ENCODE measurements at regions not wholly inside any gene's neighbourhood (a gene's known extent, or its start where the extent isn't known, plus 50 kb on each side); places are given as distances from the start of the nearest gene placed in this dataset.
A peak's percentile ranks its signal among the peaks of the same experiment; 100 is the strongest.

- no peak for DNase-seq (ENCODE audit: low read depth)
Observed at GRCh38 chr9:80649496-80649895, 1039.9 kb downstream of the TLE1 start.

- peak; percentile 81 for DNase-seq (ENCODE audit: low read depth)
Observed at GRCh38 chr9:80649001-80649420, 1040.3 kb downstream of the TLE1 start.

GRCh38 chr9:80648336-80648735 lies 1041.0 kb downstream of the TLE1 start:
- DNase-seq (ENCODE audit: low read depth), result peak; percentile 86

- DNase-seq (ENCODE audit: low read depth), result no peak
Observed at GRCh38 chr9:80646211-80646610, 1043.1 kb downstream of the TLE1 start.

DNA sequence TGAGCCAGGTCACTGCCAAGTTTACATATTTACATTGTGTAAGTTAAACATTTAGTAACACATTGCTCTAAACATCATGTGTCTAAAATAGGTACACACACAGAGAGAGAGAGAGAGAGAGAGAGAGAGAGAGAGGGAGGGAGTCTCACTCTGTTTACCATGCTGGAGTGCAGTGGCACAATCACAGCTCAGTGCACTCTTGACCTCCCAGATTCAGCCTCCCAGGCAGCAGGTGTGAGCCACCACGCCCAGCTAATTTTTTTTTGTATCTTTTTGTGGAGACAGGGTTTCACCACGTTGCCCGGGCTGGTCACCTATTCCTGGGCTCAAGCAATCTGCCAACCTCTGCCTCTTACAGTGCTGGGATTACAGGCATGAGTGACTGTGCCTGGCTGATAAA lies 1045.3 kb downstream of the TLE1 start:
- DNase-seq (ENCODE audit: low read depth), result no peak

DNA sequence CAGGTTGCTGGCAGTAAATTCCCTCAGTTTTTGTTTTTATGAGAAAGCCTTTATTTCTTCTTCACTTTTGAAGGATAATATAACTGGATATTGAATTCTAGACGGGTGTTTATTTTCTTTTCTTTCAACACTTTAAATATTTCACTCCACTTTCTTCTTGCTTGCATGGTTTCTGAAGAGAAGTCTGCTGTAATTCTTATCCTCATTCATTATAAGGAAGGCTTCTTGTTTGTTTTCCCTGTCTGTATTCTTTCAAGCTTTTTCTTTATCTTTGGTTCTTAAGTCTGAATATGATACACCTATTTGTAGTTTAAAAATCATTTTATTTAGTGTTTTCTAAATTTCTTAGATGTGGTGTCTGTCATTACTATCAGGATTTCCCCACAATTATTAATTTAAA lies 1054.3 kb downstream of the TLE1 start:
- DNase-seq (ENCODE audit: low read depth), result no peak

DNA sequence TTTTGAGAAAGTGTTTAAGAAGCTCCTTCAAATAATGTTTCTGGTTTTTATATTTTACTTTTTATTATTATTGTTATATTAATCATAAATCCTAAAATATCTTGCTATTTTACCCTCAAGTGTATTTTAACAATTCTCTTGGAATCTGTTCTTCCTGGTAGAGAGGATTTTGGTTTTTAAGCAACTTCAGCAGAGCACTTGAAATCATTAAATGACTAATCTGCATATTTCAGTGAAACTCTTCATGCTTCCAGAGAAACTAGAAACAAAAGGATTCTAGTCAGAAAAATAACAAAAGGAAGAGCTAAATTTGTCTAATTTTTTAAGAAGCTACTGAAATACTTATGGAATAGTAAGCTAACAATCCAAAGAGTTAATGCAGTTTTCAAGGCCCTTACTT lies 1057.3 kb downstream of the TLE1 start:
- DNase-seq (ENCODE audit: low read depth), result no peak

DNA sequence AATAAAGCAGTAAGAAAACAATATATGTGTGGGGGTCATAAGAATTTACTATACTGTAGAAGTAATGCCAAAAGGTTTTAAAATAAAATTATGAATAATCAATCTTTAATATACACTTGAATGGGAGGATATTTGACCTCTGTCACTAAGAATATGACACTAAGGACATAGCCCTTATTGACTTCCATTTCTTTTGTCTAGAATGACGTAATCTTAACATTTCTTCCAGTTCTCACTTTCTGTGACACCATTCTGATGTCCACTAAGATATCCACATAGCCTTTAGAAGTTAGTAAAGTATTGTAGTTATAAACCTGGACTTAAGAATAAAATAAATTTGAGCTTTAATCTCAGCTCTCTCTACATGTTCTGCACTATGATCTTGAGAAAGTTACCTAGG lies 1050.7 kb downstream of the TLE4 start:
- DNase-seq (ENCODE audit: low read depth), result no peak

- no peak for DNase-seq (ENCODE audit: low read depth)
Observed at GRCh38 chr9:80619356-80619755, 1047.6 kb downstream of the TLE4 start.

GRCh38 chr9:80615964-80616363 lies 1044.2 kb downstream of the TLE4 start:
- no peak for DNase-seq (ENCODE audit: low read depth)

- DNase-seq (ENCODE audit: low read depth), result no peak
Observed at GRCh38 chr9:80605793-80606192, 1034.0 kb downstream of the TLE4 start.

DNA sequence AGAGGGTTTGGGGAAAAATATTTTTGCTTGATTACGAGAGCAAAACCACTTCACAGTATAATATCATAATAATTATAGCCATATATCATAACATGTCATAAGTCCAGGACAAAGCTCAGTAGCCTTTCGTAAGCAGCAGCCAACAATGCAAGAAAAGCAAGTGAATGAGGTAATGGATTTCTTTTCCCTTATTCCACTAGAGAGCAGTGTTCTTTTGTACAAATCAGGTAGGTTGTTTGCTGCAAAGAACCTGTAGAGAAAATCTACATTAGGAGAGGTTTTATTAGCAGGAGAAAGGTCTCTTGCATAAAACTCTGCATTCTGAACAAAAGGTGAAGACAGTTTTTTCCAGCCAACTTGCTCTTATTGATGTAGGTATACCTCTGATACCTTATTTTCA lies 1033.4 kb downstream of the TLE4 start:
- DNase-seq (ENCODE audit: low read depth), result peak; percentile 53

DNA sequence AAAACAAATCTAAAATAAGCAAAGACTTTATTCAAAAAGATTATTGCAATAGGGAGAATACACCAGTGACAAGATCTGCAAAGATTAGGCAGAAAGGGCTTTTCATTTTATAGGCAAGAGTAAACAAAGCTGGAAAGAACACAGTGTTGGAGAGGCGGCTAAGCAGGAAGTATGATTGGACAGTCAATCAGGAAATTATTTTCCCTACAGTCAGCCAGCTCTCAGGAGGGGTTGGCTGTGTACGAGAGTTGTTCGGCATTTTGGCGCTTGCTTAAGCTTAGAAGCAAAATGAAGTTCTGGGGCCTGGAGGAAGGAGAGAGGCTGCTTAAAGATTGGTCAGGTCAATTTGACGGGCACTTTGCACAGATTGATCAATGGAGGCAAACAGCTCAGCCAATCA lies 1030.5 kb downstream of the TLE4 start:
- DNase-seq (ENCODE audit: low read depth), result no peak

DNA sequence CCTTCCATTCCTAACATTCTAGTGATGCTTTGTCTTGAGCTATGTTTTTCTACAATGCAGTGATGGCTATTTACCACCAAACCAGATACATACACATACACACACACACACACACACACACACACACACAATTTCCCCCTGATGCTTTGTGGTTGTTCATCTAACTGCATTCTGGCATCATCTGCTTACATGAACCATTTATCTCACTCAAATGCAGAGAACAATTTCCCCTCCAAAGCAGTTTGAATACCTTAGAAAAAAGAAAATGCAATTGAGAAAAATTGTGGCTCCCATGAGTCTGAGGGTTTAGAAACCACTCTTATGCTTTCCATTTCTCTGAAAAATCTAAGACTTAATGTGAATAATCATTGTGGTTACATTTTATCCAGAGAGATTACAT lies 1024.8 kb downstream of the TLE4 start:
- no peak for DNase-seq (ENCODE audit: low read depth)

DNA sequence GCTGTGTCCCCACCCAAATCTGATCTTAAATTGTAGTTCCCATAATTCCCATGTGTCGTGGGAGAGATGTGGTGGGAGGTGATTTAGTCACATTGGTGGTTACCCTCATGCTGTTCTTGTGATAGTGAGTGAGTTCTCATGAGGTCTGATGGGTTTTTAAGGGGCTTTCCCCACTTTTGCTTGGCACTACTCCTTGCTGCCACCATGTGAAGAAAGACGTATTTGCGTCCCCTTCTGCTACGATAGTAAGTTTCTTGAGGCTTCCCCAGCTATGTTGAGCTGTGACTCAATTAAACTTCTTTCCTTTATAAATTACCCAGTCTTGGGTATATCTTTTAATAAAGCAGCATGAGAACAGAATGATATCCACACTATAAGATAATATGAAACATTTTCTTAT lies 1023.4 kb downstream of the TLE4 start:
- no peak for DNase-seq (ENCODE audit: low read depth)

DNA sequence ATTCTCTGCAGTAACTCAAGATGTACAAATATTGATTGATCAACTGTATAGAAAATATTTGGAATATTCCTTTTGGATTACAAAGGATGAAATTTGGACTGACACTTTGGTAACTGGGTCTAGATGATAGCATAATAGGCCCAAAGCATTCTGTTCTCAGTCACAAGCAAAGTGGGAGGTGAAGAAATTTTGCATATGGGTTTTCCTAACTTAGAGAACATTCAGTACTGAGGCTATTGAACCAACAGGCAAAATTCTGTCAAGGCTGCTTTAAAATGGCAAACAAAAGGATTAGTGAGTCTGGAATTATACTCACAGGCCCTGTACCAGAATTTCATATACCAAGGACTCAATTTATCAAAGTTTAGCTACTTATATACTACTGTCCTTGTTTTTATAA lies 1020.6 kb downstream of the TLE4 start:
- no peak for DNase-seq (ENCODE audit: low read depth)

- DNase-seq (ENCODE audit: low read depth), result no peak
Observed at GRCh38 chr9:80586786-80587330, 1015.1 kb downstream of the TLE4 start.

DNA sequence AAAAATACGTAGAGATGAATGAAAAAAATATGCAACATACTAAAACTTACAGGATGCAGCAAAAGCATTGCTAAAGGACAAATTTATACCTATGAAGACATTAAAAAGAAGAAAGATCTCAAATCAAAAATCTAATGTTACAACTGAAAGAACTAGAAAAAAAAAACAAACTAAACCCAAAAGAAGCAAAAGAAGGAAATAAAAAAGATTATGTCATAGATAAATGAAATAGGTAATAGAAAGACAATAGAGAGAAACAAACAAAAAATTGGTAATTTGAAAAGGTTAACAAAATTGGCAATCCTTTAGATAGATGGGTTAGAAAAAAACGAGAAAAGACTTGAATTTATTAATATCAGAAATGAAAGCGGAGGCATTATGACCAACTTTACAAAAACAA lies 1000.2 kb downstream of the TLE4 start:
- no peak for DNase-seq (ENCODE audit: low read depth)

GRCh38 chr9:80569236-80569635 lies 997.5 kb downstream of the TLE4 start:
- no peak for DNase-seq (ENCODE audit: low read depth)

GRCh38 chr9:80561526-80561925 lies 989.8 kb downstream of the TLE4 start:
- peak; percentile 54 for DNase-seq (ENCODE audit: low read depth)

- peak; percentile 74 for DNase-seq (ENCODE audit: low read depth)
Observed at GRCh38 chr9:80560976-80561375, 989.2 kb downstream of the TLE4 start.

GRCh38 chr9:80557256-80557655 lies 985.5 kb downstream of the TLE4 start:
- DNase-seq (ENCODE audit: low read depth), result no peak

DNA sequence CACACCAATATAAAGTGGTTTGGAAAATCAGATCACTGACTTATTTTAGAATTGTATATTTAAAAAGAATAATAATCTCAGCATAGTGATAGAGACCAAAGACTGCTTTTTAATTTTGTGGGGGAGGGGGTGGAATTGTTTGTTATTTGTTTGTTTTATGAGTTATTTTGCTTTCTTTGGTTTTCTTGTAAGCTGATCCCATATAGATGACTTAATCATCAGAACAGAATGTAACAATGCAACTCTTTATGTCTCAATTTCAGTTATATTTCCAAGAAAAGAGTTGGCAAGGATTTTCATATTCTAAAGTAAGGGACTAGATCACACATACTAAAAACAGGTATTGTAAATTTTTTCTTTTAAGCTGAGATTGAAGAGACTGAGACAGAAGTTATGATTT lies 984.9 kb downstream of the TLE4 start:
- DNase-seq (ENCODE audit: low read depth), result peak; percentile 82

- DNase-seq (ENCODE audit: low read depth), result peak; percentile 66
Observed at GRCh38 chr9:80555782-80556325, 984.1 kb downstream of the TLE4 start.
